ENCODE measurements at regions not wholly inside any gene's neighbourhood (a gene's known extent, or its start where the extent isn't known, plus 50 kb on each side); places are given as distances from the start of the nearest gene placed in this dataset.
"Not testable (repeated sequence)": the region's sequence is repeated elsewhere in the genome, so short reads cannot be mapped to it uniquely, and the experiment has no call there.

GRCh38 chr2:186129767-186130581, 356.1 kb upstream of the ZC3H15 start:
- DNase-seq = no peak
- in situ Hi-C loops (cut with HindIII; ENCODE audit: low pct_ligation_motif_present, low pct_unique_long_range_greater_than_20kb, low sequenced_read_pairs) = no loop called here

GRCh38 chr2:186130748-186131641, 355.1 kb upstream of the ZC3H15 start:
- no peak for DNase-seq

GRCh38 chr2:186135686-186136085, 350.4 kb upstream of the ZC3H15 start:
- in situ Hi-C loops (cut with HindIII; ENCODE audit: low pct_ligation_motif_present, low pct_unique_long_range_greater_than_20kb, low sequenced_read_pairs) = no loop called here
- DNase-seq = no peak

More at GRCh38 chr2:186130748-186131641, 355.1 kb upstream of the ZC3H15 start:
- in situ Hi-C loops (cut with HindIII; ENCODE audit: low pct_ligation_motif_present, low pct_unique_long_range_greater_than_20kb, low sequenced_read_pairs) = no loop called here

- in situ Hi-C loops (cut with HindIII; ENCODE audit: low pct_ligation_motif_present, low pct_unique_long_range_greater_than_20kb, low sequenced_read_pairs) = no loop called here
- no peak for DNase-seq
These were observed 349.2 kb upstream of the ZC3H15 start for GRCh38 chr2:186136860-186137259.

- in situ Hi-C loops (cut with HindIII; ENCODE audit: low pct_ligation_motif_present, low pct_unique_long_range_greater_than_20kb, low sequenced_read_pairs) = no loop called here
- no peak for DNase-seq
These were observed 347.2 kb upstream of the ZC3H15 start for GRCh38 chr2:186138845-186139244.

- in situ Hi-C loops (cut with HindIII; ENCODE audit: low pct_ligation_motif_present, low pct_unique_long_range_greater_than_20kb, low sequenced_read_pairs) = no loop called here
- no peak for DNase-seq
These were observed 327.0 kb upstream of the ZC3H15 start for GRCh38 chr2:186159101-186159500.

GRCh38 chr2:186164325-186164724, 321.7 kb upstream of the ZC3H15 start:
- in situ Hi-C loops (cut with HindIII; ENCODE audit: low pct_ligation_motif_present, low pct_unique_long_range_greater_than_20kb, low sequenced_read_pairs) = no loop called here
- DNase-seq = no peak

- in situ Hi-C loops (cut with HindIII; ENCODE audit: low pct_ligation_motif_present, low pct_unique_long_range_greater_than_20kb, low sequenced_read_pairs) = no loop called here
- DNase-seq = no peak
These were observed 315.4 kb upstream of the ZC3H15 start for GRCh38 chr2:186170693-186171092.

- DNase-seq = no peak
- in situ Hi-C loops (cut with HindIII; ENCODE audit: low pct_ligation_motif_present, low pct_unique_long_range_greater_than_20kb, low sequenced_read_pairs) = no loop called here
These were observed 304.4 kb upstream of the ZC3H15 start for GRCh38 chr2:186181625-186182024.

- in situ Hi-C loops (cut with HindIII; ENCODE audit: low pct_ligation_motif_present, low pct_unique_long_range_greater_than_20kb, low sequenced_read_pairs) = not testable (repeated sequence)
These were observed 303.7 kb upstream of the ZC3H15 start for GRCh38 chr2:186182366-186182765.

GRCh38 chr2:186183406-186183805, 302.7 kb upstream of the ZC3H15 start:
- in situ Hi-C loops (cut with HindIII; ENCODE audit: low pct_ligation_motif_present, low pct_unique_long_range_greater_than_20kb, low sequenced_read_pairs) = no loop called here
- no peak for DNase-seq

More at GRCh38 chr2:186182366-186182765, 303.7 kb upstream of the ZC3H15 start:
- DNase-seq = not testable (repeated sequence)

GRCh38 chr2:186187854-186188253, 298.2 kb upstream of the ZC3H15 start:
- no peak for DNase-seq
- in situ Hi-C loops (cut with HindIII; ENCODE audit: low pct_ligation_motif_present, low pct_unique_long_range_greater_than_20kb, low sequenced_read_pairs) = no loop called here

- DNase-seq = no peak
- in situ Hi-C loops (cut with HindIII; ENCODE audit: low pct_ligation_motif_present, low pct_unique_long_range_greater_than_20kb, low sequenced_read_pairs) = no loop called here
These were observed 296.2 kb upstream of the ZC3H15 start for GRCh38 chr2:186189816-186190215.

GRCh38 chr2:186195696-186196095, 290.4 kb upstream of the ZC3H15 start:
- in situ Hi-C loops (cut with HindIII; ENCODE audit: low pct_ligation_motif_present, low pct_unique_long_range_greater_than_20kb, low sequenced_read_pairs) = no loop called here
- no peak for DNase-seq

GRCh38 chr2:186197955-186198354, 288.1 kb upstream of the ZC3H15 start:
- DNase-seq = no peak
- in situ Hi-C loops (cut with HindIII; ENCODE audit: low pct_ligation_motif_present, low pct_unique_long_range_greater_than_20kb, low sequenced_read_pairs) = no loop called here

GRCh38 chr2:186199029-186199428, 287.0 kb upstream of the ZC3H15 start:
- in situ Hi-C loops (cut with HindIII; ENCODE audit: low pct_ligation_motif_present, low pct_unique_long_range_greater_than_20kb, low sequenced_read_pairs) = no loop called here

GRCh38 chr2:186201371-186201770, 284.7 kb upstream of the ZC3H15 start:
- in situ Hi-C loops (cut with HindIII; ENCODE audit: low pct_ligation_motif_present, low pct_unique_long_range_greater_than_20kb, low sequenced_read_pairs) = no loop called here
- DNase-seq = no peak

More at GRCh38 chr2:186199029-186199428, 287.0 kb upstream of the ZC3H15 start:
- DNase-seq = no peak

- in situ Hi-C loops (cut with HindIII; ENCODE audit: low pct_ligation_motif_present, low pct_unique_long_range_greater_than_20kb, low sequenced_read_pairs) = no loop called here
- DNase-seq = no peak
These were observed 280.7 kb upstream of the ZC3H15 start for GRCh38 chr2:186205254-186205911.

GRCh38 chr2:186209532-186209931, 276.5 kb upstream of the ZC3H15 start:
- in situ Hi-C loops (cut with HindIII; ENCODE audit: low pct_ligation_motif_present, low pct_unique_long_range_greater_than_20kb, low sequenced_read_pairs) = no loop called here
- no peak for DNase-seq

Measured in ACHN (cell line).